ENCODE measurements at regions not wholly inside any gene's neighbourhood (a gene's known extent, or its start where the extent isn't known, plus 50 kb on each side); places are given as distances from the start of the nearest gene placed in this dataset.

GRCh38 chr5:125489146-125489545 lies 742.7 kb upstream of the ZNF608 start:
- no peak for TF ChIP-seq FOS (IDR thresholded peaks at IDR 0.05; ENCODE audit: borderline replicate concordance, insufficient read depth, low read length)
- no peak for TF ChIP-seq JUN (IDR thresholded peaks at IDR 0.05; ENCODE audit: borderline replicate concordance, insufficient read depth, insufficient read length, low read depth)
- TF ChIP-seq POLR2A (IDR thresholded peaks at IDR 0.05; ENCODE audit: low read depth, low read length) = no peak
- TF ChIP-seq, protein P1, sequence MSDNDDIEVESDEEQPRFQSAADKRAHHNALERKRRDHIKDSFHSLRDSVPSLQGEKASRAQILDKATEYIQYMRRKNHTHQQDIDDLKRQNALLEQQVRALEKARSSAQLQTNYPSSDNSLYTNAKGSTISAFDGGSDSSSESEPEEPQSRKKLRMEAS (IDR thresholded peaks at IDR 0.05; ENCODE audit: insufficient read depth, insufficient read length) = no peak
- TF ChIP-seq EZH2 (IDR thresholded peaks at IDR 0.05; ENCODE audit: borderline replicate concordance, low read depth, low read length, severe bottlenecking) = no peak
- no peak for TF ChIP-seq CTCF (IDR thresholded peaks at IDR 0.05; ENCODE audit: extremely low read depth in 1 of 2, insufficient read depth in 1 of 2, low read depth in 1 of 2, low read length in 2 of 2)
- no peak for TF ChIP-seq MYC (IDR thresholded peaks at IDR 0.05; ENCODE audit: low read depth, low read length)
- TF ChIP-seq GATA2 (IDR thresholded peaks at IDR 0.05; ENCODE audit: insufficient read depth, insufficient read length, low read depth, low read length) = no peak
- ChIA-PET CTCF (interaction anchor here (1.0 kb wide), 1 partner anchor 12 kb away, joined by 3 read pairs; no protein-coding TSS in a partner anchor), POLR2A (no interaction called here)
- H3K4me2 ChIP-seq (ENCODE audit: insufficient read depth, low read length) = no peak overlapping the region
- H3K9ac ChIP-seq (replicated peaks; ENCODE audit: extremely low read depth, insufficient read depth, low read length) = no peak overlapping the region
- no peaks in the 10 kb centered on the region for H3K79me2 ChIP-seq (ENCODE audit: control insufficient read depth, insufficient read depth, low read length)
- peaks cover 29% of the 10 kb centered on the region for H3K4me1 ChIP-seq (ENCODE audit: control insufficient read depth, extremely low read depth, insufficient read depth, low read length)
- no peaks in the 10 kb centered on the region for H3K9me3 ChIP-seq (replicated peaks; ENCODE audit: control insufficient read depth, insufficient read depth, low read length)
- H3K36me3 ChIP-seq (ENCODE audit: control insufficient read depth in 2 of 2, extremely low read depth in 1 of 2, insufficient read depth in 2 of 2, low read length in 2 of 2) = no peaks in the 10 kb centered on the region
- no peaks in the 10 kb centered on the region for H3K9me1 ChIP-seq (replicated peaks; ENCODE audit: control insufficient read depth, extremely low read depth, insufficient read depth, low read length)
- no peaks in the 10 kb centered on the region for H4K20me1 ChIP-seq (replicated peaks; ENCODE audit: control insufficient read depth, extremely low read depth, insufficient read depth, low read length)
- H3K27ac ChIP-seq (ENCODE audit: insufficient read depth, low read depth, low read length) = no peak overlapping the region
- FAIRE-seq (no peak), DNase-seq (ENCODE audit: low read depth, low spot score) (no peak)
- no TSS peak for BruUV-seq (replicated peaks)
- no peaks in the 10 kb centered on the region for H3K27me3 ChIP-seq (ENCODE audit: control insufficient read depth in 2 of 2, insufficient read depth in 2 of 2, low read length in 2 of 2)
- intact Hi-C loops (cut with micrococcal nuclease) = loop anchor here (5.0 to 10.0 kb wide), 3 partner anchors 174 to 1607 kb away; no protein-coding TSS in a partner anchor
- H3K4me3 ChIP-seq (replicated peaks in 1 of 3; ENCODE audit: insufficient read depth in 1 of 3, low read depth in 1 of 3, low read length in 3 of 3) = no peak overlapping the region
- dilution Hi-C loops (cut with MboI; ENCODE audit: extremely low pct_ligation_motif_present, low sequenced_read_pairs) = no loop called here
- H2AFZ ChIP-seq (ENCODE audit: low read depth, low read length) = peak overlapping the region; percentile 35

Measured in endothelial cell of umbilical vein (primary cell).